Limb (tissue), 2 donors: ENCODE measurements at regions not wholly inside any gene's neighbourhood (a gene's known extent, or its start where the extent isn't known, plus 50 kb on each side); places are given as distances from the start of the nearest gene placed in this dataset.
A peak's percentile ranks its signal among the peaks of the same experiment; 100 is the strongest.

Source experiments
- DNase-seq, 2 donors: peaks; one replicate each; pipeline ENCODE4 v3.0.0-alpha.2; 2016; ENCODE audit errors: extremely low spot score in 2 of 2

DNA sequence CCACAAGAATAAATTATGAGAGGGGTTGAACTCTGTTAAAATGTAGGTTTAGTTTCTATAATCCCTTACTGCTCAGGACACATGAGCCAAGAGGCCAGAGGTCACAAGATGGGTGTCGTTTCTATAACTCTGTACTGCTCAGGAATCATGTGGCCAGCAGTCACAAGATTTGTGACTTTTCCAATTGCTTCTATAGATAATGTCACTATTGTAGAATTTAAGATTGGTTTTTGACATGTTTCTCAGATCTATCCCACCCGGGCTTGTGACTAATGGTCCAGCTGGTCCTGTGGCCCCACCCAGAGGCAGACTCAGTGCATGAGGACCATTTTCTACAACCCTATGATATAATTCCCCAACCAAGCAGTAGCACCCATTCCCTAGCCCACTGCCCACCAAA lies 662.0 kb upstream of the KLF12 start:
- DNase-seq: no peak

DNA sequence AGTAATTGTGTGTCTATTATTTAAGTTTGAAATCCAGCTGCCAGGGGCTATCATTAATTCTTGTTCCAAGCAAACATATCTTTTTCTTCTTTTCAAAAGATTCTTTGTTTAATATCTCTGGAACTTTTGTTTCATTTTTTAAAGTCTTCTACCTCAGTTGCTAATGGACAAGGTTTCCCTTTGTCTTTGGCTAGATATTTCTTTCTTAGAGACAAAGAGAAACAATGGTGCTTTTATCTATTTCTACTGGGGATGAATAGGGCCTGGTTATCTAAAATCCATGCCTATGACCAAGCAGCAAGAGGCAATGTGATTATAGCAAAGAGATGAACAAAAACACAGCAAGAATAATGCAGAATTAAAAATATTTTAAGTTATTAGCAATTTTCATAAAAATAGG lies 661.3 kb upstream of the KLF12 start:
- DNase-seq: no peak

DNA sequence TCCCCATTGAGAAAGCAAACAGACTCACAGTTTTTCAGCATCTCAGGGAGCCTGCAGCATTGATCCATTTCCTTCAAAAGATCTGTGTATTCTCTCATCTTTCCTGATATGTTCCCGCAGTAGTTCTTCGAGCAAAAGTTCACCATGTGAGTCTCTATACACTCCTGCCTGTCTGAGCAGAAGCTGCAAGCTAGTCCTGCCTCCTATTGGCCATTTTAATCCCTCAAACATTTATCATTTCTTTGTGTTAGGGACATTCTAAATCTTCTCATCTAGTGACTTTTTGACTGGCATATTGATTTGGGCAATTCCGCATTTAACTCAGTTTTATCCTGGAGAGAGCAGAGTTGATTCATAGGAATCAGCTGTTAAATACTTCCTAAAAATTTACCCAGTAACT lies 660.4 kb upstream of the KLF12 start:
- DNase-seq: no peak

DNA sequence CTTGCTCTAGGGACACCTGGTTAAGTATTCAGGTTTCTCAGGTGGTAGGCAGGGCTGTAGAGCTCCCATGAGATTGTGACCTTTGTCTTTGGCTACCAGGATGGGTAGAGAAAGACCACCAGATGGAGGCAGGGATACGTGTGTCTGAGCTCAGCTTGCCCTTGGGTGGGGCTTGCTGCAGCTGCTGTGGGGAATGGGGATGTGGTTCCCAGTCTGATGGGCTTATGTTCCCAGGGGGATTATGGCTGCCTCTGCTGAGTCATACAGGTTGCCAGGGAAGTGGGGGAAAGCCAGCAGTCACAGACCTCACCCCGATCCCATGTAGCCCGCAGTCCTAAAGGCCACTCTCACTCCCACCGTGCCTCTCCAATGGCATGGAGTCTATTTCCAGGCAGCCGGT lies 659.9 kb upstream of the KLF12 start:
- no peak for DNase-seq

DNA sequence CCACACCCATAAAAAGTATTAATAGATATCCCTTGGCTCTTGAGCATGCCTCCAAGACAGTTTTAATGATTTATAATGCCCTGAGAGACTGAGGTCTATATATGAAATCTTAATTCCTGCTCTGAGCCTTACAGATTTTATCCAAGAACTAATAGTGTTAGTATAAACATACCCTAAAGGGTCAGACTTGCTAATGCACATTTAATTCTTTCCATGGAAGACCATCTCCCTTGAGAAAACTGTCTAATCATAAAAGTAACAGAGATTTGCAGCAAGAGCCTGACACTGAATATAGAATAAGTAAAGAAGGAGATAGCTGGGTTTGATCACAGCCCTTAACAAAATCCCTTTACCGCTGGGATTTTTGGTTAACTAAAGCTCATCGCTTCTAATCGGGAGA lies 650.8 kb upstream of the KLF12 start:
- peak in 1 of 2 donors; percentile 12 for DNase-seq

DNA sequence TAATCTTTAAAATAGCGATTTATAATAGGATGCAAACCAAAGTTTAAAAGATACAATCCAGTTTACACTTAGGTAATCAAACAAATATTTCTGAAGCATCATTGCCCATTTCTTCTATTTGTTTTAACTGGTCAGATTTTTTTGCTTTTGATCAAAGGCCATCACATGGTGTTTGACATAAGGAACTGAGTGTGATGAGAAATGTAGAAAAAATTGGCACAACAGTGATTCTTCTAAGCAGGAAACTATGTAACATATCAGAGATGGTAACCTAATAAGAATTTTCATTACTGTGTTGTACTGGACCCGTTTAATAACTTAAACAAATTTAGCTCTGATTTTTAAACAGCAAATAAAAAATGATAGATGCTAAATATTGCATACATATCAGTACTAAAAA lies 644.7 kb upstream of the KLF12 start:
- DNase-seq: no peak

DNA sequence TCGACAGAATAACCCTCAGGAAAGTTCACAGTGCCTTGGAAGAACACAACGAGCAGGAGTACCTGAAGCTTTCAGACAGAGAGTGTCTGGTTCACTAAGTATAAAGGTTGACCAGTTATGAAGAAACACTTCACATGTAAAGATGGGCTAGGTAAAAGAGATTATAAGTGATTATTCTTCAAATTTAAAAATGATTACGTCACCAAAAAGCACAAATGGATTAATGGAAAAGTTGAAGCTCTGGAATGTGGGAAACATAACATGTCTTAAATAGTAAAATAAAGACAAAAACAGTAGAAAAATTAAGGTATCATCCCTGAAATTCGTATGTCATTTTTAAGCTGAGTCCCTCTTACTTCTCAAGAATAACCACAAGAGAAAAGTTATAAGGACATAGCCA lies 643.9 kb upstream of the KLF12 start:
- DNase-seq: no peak

DNA sequence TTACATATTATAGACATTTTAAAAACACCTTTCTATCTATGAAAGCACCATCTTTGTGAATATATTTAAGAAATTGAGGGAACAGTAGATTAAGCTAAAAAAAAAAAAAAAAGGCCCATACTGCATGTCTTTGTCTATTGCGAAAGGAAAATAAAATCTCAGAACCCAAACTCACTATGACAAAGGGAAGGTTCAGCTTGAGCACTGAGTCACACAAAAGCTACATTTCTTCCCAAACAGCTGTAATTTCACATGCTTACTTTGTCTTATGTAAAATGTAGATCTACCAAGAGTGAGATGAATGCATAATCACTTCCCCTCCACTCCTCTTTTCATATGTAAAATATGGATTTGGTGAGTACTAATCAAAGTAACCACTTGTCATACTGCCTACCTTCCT lies 640.1 kb upstream of the KLF12 start:
- DNase-seq: no peak

DNA sequence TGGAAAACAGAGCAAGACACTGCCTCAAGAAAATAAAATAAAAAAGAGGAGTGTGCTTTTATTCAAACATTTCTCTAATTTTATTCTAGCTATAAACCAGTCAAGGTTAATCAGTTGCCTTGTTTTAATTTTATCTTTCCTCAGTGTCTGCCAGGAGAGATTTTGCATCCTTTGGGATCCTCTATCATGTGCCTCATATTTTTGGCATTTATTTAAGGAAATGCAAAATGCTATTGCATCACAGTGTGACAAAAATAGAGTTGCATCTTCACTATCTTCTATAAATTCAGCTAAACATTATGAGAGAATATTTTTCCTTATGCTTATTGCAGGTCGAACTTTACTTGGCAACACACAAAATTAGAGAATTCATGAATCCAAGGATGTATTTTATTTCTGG lies 639.0 kb upstream of the KLF12 start:
- DNase-seq: no peak

DNA sequence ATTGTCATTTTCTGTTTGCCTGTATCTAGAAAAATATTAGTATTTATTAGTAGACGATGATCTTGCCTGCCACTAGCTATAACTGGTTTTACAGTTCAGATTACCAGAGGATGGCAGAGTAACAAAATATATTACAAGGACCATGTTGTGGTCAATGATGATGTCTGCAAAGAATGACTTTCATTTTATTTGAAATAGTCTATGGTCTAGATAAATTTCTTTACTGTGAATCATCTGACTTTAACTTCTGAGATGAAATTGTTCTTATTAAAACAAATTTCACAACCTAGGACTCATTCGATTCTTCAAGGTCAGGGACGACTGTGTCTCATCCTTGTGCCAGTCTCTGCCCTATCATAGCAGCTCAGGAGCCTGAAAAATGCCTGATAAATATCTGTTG lies 637.8 kb upstream of the KLF12 start:
- DNase-seq: no peak

DNA sequence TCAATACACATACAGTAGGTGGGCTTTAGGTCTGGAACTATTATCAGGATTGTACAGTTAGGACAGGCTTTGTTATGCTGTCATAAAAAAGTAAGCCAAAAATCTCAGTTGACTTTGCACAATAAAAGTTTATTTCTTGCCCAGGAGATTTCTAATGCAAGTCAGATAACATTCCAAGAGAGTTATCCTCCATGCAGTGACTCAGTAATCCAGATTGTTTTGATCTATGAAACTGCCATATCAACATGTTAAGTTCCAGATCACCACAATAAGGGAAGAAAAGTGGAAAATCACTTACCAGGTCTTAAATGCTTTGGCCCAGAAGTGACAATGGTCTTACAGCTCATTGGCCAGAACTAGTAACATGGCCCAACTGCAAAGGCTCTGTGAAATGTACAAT lies 636.2 kb upstream of the KLF12 start:
- DNase-seq: peak in 1 of 2 donors; percentile 37

DNA sequence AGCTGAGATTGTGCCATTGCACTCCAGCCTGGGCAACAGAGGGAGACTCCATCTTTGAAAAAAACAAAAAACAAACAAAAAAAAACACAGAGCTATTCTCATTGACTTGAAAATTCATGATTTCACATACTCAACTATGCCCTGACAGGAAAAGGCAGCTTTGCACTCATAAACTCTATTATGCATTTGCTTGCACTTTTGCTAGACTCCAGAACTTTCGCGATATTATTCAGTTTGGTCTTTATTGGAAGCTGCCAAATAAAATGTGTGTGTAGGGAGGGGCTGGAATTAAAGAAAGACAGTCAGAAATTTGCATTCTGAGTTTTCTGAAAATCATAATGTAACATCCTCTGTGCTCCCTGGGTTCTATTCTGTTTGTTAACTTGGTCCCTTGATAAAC lies 635.1 kb upstream of the KLF12 start:
- no peak for DNase-seq

DNA sequence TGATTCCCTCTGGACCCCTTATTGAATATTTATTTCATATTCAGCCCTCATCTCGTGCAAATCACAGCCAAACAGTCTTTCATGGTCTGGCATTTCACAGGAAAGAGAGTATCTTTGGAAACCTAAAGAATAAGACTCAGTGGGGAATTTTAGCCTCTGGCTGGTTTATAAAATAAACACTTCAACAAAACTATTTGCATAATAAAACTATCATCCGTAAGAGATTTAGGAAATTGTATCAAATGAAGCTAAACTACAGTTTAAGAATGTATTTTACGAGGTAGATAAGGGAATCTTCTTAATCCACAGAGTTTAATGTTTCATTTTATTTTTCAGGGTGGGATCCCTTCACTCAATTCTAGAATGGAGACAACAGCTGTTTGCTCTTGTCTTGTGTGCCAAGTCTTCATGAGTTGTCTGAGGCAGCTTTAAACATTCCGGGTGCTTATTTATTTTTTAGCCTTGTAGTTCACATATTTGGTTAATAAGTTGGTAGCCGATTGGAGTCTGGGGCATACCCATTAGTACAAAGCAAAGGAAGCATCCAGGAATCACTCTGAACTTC lies 634.4 kb upstream of the KLF12 start:
- no peak for DNase-seq

DNA sequence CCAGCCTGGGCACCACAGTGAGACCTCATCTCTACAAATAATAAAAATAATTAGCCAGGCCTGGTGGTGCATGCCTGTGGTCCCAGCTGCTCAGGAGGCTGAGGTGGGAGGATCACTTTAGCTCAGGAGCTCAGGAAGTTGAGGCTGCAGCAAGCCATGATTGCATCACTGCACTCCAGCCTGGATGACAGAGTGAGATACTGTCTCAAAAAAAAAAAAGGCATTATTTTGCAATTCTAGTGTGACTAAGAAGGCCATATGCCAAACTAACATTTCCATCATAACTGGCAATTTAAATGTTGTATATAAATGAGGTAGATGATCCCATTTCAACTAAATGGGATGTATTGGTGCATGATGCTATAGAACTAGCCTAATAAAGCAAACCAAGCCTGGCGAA lies 632.8 kb upstream of the KLF12 start:
- no peak for DNase-seq

DNA sequence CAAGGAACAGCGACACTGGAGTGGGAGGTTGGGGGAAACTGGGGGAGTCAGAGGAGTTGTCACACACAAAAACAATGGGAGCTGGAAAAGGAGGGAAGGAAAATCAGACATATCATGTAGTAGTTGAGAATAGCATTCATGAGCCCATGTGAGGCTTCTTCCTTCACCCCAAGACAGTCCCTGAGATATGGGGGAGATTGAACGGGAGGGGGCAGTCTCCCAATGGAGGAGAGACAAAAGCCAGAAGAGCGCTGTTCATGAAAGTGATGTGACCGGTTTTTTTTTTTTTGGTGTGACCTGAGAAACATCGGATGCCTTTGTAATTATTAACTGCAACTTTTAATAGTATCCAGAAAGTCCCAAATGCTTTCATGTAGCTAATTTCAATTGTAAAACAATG lies 631.8 kb upstream of the KLF12 start:
- DNase-seq: no peak

DNA sequence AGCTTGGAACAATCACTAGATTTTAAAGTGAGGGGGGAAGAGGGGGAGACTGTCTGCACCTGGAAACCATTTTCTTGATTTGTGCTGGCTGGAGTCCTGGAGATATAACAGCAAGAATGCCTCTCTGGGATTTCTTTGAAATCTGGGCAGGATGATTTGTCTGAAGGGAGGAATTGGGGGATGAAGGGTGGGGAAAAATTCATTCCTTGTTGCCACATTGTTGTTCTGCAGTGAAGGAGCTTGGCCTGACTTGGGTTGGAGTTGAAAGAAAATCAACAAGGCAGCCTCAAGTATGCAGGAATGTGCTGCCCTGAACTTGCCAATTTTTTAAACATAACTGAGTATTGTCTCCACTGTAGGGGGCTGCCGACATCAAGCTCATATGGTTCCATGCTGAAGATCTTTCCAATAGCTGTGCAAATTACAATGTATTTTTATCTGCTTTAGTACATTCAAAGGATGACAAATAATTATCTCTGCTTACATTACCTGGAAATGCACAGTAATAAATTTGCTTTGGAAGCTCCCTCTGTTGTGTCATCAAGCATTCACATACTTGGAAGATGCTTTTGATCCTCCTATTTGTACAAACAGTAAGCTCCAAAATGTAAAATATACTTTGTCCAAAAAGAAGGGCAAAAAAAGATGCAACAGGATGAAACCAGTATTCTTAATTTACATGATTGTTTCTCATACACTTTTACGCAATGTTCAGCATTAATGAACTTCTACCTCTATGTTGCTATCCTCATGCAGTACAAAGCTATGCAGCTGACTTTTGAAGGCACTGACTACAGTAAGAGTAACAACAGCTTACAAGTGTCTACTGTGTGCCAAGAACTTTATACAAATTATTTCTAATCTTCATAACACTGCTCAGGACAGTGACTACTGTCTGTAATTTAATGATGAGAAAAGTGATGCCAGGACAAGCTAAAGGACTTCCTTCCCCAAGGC lies 627.9 kb upstream of the KLF12 start:
- DNase-seq: peak; percentile 36 to 78

DNA sequence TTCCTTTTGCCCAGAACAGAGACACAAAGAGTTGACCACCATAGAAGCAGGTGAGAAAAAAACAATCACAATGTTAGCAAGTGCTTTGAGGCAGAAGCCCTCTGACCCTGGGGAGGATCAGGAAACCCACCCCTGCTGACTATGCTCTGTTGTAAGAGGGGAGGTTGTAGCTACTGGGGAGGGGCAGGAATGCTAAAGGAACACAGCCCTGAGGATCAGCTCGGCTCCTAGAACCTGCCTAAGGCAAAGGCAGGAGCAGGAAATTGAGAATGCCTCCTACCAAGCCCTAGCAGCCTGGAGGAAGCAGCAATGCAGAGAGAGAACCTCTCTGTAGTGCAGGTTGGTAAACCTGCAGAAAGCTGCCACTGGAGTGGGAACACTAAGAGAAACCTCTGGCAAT lies 624.0 kb upstream of the KLF12 start:
- no peak for DNase-seq

DNA sequence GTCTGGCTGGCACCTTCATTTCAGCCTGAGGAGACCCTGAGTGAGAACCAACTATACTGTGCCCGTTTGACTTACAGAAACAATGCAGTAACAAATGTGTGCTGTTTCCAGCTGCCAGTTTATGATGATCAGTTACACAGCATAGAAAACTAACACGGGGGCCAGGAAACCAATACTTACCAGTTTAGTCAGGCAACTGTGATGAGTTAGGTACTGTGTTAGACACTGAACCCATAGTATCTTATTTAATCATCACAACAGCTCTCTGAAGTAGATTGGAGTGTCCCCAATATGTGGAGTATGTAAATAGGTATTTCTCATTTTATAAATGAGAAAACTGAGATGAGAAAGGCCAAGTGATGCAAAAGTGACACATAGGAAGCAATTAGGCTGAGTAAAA lies 620.9 kb upstream of the KLF12 start:
- no peak for DNase-seq

DNA sequence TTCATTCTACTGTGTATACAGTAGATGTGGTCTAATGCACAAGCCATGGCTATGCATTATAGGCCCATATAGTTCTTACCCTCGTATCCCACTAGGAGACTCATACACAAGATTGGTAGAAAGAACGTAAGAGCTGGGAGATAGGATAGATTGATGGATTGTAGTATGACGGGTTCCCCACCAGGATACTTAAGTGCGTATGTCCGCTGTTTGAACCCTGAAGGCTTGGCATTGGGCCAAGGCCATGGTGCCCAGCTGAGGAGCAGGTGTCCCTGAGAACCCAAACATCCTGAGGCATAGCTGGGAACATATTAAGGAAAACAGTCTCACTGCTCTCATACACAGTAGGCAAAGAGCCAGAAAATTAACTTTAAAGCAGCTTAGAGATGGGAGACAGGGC lies 617.5 kb upstream of the KLF12 start:
- peak in 1 of 2 donors; percentile 42 for DNase-seq

DNA sequence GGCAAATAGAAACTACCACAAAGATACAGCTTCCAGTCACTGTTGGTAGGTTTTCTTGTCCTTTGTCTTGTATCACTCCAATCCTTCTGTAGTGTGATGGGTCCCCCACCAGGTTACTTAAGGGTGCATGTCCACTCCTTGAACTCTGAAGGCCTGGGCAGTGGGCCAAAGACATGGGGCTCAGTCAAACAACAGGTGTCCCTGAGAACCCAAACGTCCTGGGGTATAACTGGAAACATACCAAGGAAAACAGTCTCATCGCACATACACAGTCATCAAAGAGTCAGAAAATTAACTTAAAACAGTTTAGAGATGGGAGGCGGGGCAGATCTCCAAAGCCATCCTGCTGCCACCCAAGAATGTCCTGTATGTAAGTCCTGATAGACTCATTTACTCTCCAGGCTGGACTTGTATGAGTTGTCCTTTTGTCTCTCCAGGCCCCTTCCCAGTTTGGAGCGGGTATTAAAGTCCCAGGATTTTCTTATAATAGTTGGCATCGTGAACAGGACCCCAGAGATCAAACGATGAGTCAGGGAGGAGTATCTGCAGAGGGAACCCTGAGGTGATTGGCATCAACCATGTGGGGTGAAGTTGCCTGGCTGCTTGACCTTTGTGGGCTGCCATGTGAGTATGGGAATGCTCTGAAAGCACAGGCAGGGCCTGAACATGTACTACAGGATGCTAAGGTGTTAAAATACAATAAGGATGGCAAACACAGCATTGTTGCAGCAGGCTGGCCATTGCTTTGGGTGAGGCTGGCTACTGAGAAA lies 613.2 kb upstream of the KLF12 start:
- DNase-seq: no peak

DNA sequence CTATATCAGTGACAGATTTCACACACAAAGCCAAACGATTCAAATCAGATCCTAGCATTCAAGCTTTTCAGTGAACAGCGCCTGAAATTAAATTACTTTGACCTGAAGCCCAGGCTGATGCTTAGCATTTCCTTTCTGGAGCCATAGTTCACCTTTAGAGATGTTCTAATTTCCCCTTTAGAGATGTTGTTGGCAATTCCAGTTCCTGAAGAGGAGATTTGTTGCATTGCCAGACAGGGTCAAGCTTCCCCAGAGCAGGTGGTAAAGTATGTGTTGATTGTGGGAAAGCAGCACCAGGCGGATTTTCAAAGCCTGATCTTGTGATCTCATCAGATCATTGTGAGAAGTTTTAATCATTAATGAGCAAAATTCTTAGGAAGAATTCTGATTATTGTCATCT lies 609.8 kb upstream of the KLF12 start:
- no peak for DNase-seq

DNA sequence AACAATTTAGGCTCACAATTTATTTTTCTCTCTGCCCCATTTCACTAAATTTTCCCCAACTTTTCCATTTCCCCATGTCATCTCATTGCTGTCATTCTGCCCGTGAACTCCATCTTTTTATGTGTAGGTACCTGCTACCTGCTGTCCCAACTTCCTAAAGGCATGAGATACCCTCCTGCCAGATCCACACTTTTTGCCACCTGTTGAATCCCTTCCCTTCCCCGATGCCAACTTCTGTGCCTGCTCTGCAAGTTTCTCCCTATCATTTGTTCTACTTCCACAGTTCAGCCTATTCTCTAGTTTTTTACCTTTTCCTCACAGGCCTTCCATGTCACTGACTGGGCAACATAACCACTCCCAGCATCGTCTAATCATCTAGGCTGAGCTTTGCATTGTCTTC lies 607.5 kb upstream of the KLF12 start:
- no peak for DNase-seq
